Activated CD8-positive, alpha-beta T cell treated with anti-CD3 and anti-CD28 coated beads for 36 hours (primary cell): ENCODE measurements at regions not wholly inside any gene's neighbourhood (a gene's known extent, or its start where the extent isn't known, plus 50 kb on each side); places are given as distances from the start of the nearest gene placed in this dataset.

Experiments used
- ATAC-seq: fragments of 200-7000 bp; cut with Tn5 transposase; one replicate; pipeline ENCODE4 v1.10.0; 2021; ENCODE audit warnings: mild to moderate bottlenecking, moderate library complexity
- CTCF ChIA-PET: fragments of 350-600 bp; sonication (Branson Sonifier 250); formaldehyde crosslinking; loops from one replicate; lab custom pipeline; 2021; ENCODE audit warnings: antibody characterized with exemption; lab: Charles Lee
- POLR2A ChIA-PET: fragments of 350-600 bp; sonication (Branson Sonifier 250); formaldehyde crosslinking; loops from one replicate; lab custom pipeline; 2021; ENCODE audit warnings: antibody characterized with exemption; lab: Charles Lee
- DNase-seq: peaks from one replicate; pipeline ENCODE4 v3.0.0-alpha.2; 2020
- H3K27ac Mint-ChIP-seq: one replicate; pipeline ENCODE4 v1.8.0; 2021; ENCODE audit warnings: mild to moderate bottlenecking, mixed read lengths
- H3K27me3 Mint-ChIP-seq: one replicate; pipeline ENCODE4 v1.8.0; 2021; ENCODE audit warnings: mixed read lengths
- H3K36me3 Mint-ChIP-seq: one replicate; pipeline ENCODE4 v1.8.0; 2021; ENCODE audit warnings: low read depth, mixed read lengths
- H3K4me1 Mint-ChIP-seq: one replicate; pipeline ENCODE4 v1.8.0; 2021; ENCODE audit warnings: low read depth, mixed read lengths
- H3K4me3 Mint-ChIP-seq: one replicate; pipeline ENCODE4 v1.8.0; 2021; ENCODE audit warnings: mild to moderate bottlenecking, moderate library complexity, mixed read lengths
- H3K9me3 Mint-ChIP-seq: one replicate; pipeline ENCODE4 v1.8.0; 2021; ENCODE audit warnings: mixed read lengths
- intact Hi-C: fragments of 100-400 bp; cut with micrococcal nuclease; formaldehyde crosslinking; loops from one replicate; pipeline ENCODE4 v1.10.0; 2022
- TF ChIP-seq, protein P1 (sequence below): fragments of 200-600 bp; IDR thresholded peaks from one replicate; pipeline ENCODE4 v1.8.0; 2022; ENCODE audit warnings: antibody characterized with exemption, mild to moderate bottlenecking

DNA sequence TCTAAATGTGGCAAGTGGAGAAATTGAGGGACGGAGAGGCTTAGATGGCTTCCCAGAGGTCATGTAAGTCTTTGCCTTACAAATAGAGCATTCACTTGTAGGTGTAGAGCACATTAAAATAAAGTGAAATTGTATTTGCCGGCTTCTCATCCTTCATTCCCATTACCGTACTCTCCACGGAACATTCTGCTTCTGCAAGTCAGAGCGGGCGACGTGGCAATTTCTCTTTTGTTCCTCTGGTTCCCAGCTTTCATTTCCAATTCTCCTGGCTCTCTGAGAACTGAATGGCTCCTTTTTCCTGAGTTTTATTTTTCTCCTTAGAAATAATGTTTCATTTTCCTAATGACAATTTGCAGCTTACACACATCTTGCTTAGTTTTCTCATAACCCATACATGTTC lies 51.3 kb upstream of the PFKP start:
- peaks cover 17% of the 10 kb centered on the region for H3K27me3 Mint-ChIP-seq
- no peaks in the 10 kb centered on the region for H3K4me1 Mint-ChIP-seq
- DNase-seq (no peak), ATAC-seq (no peak)
- TF ChIP-seq, protein P1, sequence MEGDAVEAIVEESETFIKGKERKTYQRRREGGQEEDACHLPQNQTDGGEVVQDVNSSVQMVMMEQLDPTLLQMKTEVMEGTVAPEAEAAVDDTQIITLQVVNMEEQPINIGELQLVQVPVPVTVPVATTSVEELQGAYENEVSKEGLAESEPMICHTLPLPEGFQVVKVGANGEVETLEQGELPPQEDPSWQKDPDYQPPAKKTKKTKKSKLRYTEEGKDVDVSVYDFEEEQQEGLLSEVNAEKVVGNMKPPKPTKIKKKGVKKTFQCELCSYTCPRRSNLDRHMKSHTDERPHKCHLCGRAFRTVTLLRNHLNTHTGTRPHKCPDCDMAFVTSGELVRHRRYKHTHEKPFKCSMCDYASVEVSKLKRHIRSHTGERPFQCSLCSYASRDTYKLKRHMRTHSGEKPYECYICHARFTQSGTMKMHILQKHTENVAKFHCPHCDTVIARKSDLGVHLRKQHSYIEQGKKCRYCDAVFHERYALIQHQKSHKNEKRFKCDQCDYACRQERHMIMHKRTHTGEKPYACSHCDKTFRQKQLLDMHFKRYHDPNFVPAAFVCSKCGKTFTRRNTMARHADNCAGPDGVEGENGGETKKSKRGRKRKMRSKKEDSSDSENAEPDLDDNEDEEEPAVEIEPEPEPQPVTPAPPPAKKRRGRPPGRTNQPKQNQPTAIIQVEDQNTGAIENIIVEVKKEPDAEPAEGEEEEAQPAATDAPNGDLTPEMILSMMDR, result no peak
- no peaks in the 10 kb centered on the region for H3K9me3 Mint-ChIP-seq
- ChIA-PET POLR2A (no interaction called here), CTCF (no interaction called here)
- H3K36me3 Mint-ChIP-seq, result no peaks in the 10 kb centered on the region
- H3K27ac Mint-ChIP-seq, result no peak overlapping the region
- intact Hi-C loops, result no loop called here
- H3K4me3 Mint-ChIP-seq, result no peak overlapping the region

DNA sequence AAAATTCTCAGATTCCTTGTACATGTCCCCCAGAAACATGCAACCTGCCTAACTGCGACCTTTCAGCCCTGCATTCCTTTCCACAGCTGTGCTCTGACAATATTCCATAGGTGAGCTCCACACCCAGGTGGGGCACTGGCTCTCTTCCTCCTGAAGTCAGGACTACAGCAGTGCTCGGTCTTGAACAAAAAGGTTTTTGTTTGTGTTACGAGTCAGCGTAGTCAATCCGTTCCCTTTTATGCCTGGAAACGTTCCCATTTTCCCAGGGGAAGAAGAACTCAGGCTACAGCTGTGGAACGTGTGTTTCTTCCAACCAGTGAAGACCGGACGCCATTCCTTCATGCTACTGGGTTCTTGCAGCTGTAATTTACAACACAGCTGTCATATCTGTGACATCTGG lies 52.4 kb upstream of the PFKP start:
- ChIA-PET POLR2A (no interaction called here), CTCF (no interaction called here)
- peaks cover 21% of the 10 kb centered on the region for H3K27me3 Mint-ChIP-seq
- no peaks in the 10 kb centered on the region for H3K9me3 Mint-ChIP-seq
- TF ChIP-seq, protein P1, result no peak
- H3K4me3 Mint-ChIP-seq, result no peak overlapping the region
- H3K36me3 Mint-ChIP-seq, result no peaks in the 10 kb centered on the region
- no peak for DNase-seq
- intact Hi-C loops, result no loop called here
- no peaks in the 10 kb centered on the region for H3K4me1 Mint-ChIP-seq
- ATAC-seq, result no peak
- no peak overlapping the region for H3K27ac Mint-ChIP-seq

GRCh38 chr10:3012223-3012622 lies 55.1 kb upstream of the PFKP start:
- Mint-ChIP-seq H3K4me1 (no peaks in the 10 kb centered on the region), H3K27me3 (peaks cover 39% of the 10 kb centered on the region), H3K27ac (no peak overlapping the region), H3K9me3 (no peaks in the 10 kb centered on the region), H3K4me3 (no peak overlapping the region), H3K36me3 (no peaks in the 10 kb centered on the region)
- ChIA-PET CTCF (no interaction called here), POLR2A (no interaction called here)
- no peak for DNase-seq
- intact Hi-C loops, result no loop called here
- TF ChIP-seq, protein P1, result no peak
- no peak for ATAC-seq

DNA sequence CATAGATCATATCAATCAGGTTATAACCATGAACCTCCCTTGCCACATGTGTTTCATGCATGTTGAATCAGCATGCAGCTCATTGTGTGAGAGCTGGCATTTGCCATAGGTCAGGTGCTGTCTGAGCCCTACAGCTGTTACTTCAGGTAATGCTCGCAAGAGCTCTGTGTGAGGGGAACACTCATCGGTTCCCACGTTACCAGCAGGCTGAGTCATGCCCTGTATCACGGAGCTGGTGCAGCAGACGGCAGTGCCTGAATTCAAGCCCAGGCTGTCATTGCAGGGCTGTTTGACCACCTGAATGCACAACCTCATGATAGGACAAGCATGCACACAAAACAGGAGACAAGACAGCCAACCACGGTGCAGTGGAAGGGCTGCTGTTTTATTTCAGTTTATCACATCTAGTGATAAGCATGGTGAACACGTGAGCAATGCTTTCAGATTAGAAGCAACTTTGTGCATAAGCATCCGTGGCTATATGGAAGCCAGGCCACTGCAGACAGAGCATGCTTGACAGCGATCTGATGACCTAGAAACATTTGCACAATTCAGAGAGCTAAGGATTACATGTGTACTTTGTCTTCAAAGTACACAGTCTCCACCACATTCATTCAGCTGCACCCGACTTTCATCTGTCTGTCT lies 56.4 kb upstream of the PFKP start:
- no peak overlapping the region for H3K4me3 Mint-ChIP-seq
- no peaks in the 10 kb centered on the region for H3K9me3 Mint-ChIP-seq
- peaks cover 46% of the 10 kb centered on the region for H3K27me3 Mint-ChIP-seq
- intact Hi-C loops, result no loop called here
- no peak overlapping the region for H3K27ac Mint-ChIP-seq
- ChIA-PET POLR2A (no interaction called here), CTCF (interaction anchor here (1.4 kb wide), 1 partner anchor 32 kb away, joined by 3 read pairs; no protein-coding TSS in a partner anchor)
- TF ChIP-seq, protein P1, result no peak
- ATAC-seq (no peak), DNase-seq (no peak)
- H3K36me3 Mint-ChIP-seq, result no peaks in the 10 kb centered on the region
- no peaks in the 10 kb centered on the region for H3K4me1 Mint-ChIP-seq

- peaks cover 46% of the 10 kb centered on the region for H3K27me3 Mint-ChIP-seq
- no peaks in the 10 kb centered on the region for H3K36me3 Mint-ChIP-seq
- H3K4me1 Mint-ChIP-seq, result no peaks in the 10 kb centered on the region
- DNase-seq (no peak), ATAC-seq (no peak)
- TF ChIP-seq, protein P1, result no peak
- no peak overlapping the region for H3K4me3 Mint-ChIP-seq
- intact Hi-C loops, result no loop called here
- H3K27ac Mint-ChIP-seq, result no peak overlapping the region
- POLR2A ChIA-PET, result no interaction called here
- CTCF ChIA-PET, result interaction anchor here (1.4 kb wide), 1 partner anchor 33 kb away, joined by 3 read pairs; no protein-coding TSS in a partner anchor
- no peaks in the 10 kb centered on the region for H3K9me3 Mint-ChIP-seq
Measured at GRCh38 chr10:3010334-3010733, 57.0 kb upstream of the PFKP start.
